Suprapubic skin (tissue), 3 donors: ENCODE measurements at regions not wholly inside any gene's neighbourhood (a gene's known extent, or its start where the extent isn't known, plus 50 kb on each side); places are given as distances from the start of the nearest gene placed in this dataset.

Source experiments
- POLR2A ChIP-seq, 2 donors: fragments of 450-650 bp; IDR thresholded peaks; one replicate each; pipeline ENCODE4 v1.6.1; 2017; ENCODE audit warnings: antibody characterized with exemption in 2 of 2, mild to moderate bottlenecking in 2 of 2, moderate library complexity in 2 of 2
- TF ChIP-seq, protein P1 (sequence below), 2 donors: fragments of 200-600 bp in 1 of 2; fragments of 450-650 bp in 1 of 2; sonication (generic) in 1 of 2; IDR thresholded peaks; one replicate each; pipeline ENCODE4 v1.5.1; 2016 to 2019; ENCODE audit warnings: antibody characterized with exemption in 2 of 2, mild to moderate bottlenecking in 1 of 2, moderate library complexity in 1 of 2

GRCh38 chr19:27861411-27861975, 1351.5 kb downstream of the UQCRFS1 start:
- TF ChIP-seq, protein P1, sequence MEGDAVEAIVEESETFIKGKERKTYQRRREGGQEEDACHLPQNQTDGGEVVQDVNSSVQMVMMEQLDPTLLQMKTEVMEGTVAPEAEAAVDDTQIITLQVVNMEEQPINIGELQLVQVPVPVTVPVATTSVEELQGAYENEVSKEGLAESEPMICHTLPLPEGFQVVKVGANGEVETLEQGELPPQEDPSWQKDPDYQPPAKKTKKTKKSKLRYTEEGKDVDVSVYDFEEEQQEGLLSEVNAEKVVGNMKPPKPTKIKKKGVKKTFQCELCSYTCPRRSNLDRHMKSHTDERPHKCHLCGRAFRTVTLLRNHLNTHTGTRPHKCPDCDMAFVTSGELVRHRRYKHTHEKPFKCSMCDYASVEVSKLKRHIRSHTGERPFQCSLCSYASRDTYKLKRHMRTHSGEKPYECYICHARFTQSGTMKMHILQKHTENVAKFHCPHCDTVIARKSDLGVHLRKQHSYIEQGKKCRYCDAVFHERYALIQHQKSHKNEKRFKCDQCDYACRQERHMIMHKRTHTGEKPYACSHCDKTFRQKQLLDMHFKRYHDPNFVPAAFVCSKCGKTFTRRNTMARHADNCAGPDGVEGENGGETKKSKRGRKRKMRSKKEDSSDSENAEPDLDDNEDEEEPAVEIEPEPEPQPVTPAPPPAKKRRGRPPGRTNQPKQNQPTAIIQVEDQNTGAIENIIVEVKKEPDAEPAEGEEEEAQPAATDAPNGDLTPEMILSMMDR (IDR thresholded peaks at IDR 0.05), result no peak
- no peak for TF ChIP-seq POLR2A (IDR thresholded peaks at IDR 0.05)
